Thyroid gland (tissue), 4 donors: ENCODE measurements at regions not wholly inside any gene's neighbourhood (a gene's known extent, or its start where the extent isn't known, plus 50 kb on each side); places are given as distances from the start of the nearest gene placed in this dataset.

Experiments used
- CTCF ChIP-seq, 6 experiments: fragments of 200-600 bp in 3 of 6; fragments of 450-650 bp in 3 of 6; sonication (generic) in 3 of 6; IDR thresholded peaks; one replicate each; pipeline ENCODE4 v1.5.1; 2016 to 2019; ENCODE audit warnings: antibody characterized with exemption in 6 of 6, mild to moderate bottlenecking in 2 of 6, inconsistent platforms in 1 of 6, moderate library complexity in 1 of 6
- POLR2A ChIP-seq, 2 donors: fragments of 450-650 bp; IDR thresholded peaks; one replicate each; pipeline ENCODE4 v1.6.1; 2017; ENCODE audit warnings: antibody characterized with exemption in 2 of 2, mild to moderate bottlenecking in 2 of 2, moderate library complexity in 1 of 2

DNA sequence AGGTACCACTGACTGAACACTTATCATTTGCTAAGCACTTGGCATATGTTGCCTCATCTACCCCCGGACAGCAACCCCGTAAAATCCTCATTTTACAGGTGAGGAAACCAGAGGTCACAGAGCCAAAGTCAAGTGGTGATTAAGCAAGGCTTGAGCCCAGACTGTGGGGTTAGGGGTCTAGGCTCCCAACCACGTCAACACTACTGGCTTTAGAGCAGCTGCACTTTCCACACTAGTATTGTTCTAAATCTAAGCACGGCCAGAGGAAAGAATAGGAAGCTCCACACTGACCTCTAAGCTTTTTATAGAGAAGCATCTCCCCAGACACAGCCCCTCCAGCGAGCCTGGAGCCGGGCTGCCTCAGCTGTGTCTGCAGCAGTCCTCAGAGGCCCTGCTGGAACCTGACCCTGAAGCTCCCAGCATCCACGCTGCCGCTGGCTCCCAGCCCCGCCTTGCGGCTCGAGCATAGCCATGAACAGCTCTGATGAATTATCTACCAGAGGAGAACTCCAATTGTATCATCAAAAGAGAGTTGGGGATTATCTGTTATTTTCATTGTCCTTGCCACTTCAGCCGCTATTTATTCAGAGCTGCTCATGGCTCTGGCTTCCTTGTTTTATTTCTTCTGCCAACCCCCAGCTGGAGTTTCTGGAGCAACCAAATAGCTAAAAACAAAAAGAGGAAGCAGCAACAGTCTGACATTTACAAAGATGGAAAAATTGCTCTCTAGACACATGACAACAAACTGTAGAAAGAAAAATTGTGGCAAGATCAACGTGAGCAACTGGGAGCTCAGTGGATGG is 62.2 kb upstream of the RTN4 start:
- TF ChIP-seq POLR2A (IDR thresholded peaks at IDR 0.05) = no peak
- no peak for TF ChIP-seq CTCF (IDR thresholded peaks at IDR 0.05)
